HepG2 (cell line): ENCODE measurements at regions not wholly inside any gene's neighbourhood (a gene's known extent, or its start where the extent isn't known, plus 50 kb on each side); places are given as distances from the start of the nearest gene placed in this dataset.

Source experiments
- ARID2 ChIP-seq: sonication (generic); formaldehyde crosslinking; IDR thresholded peaks from 2 replicates; pipeline ENCODE4 v1.8.1; 2022; ENCODE audit warnings: mild to moderate bottlenecking, missing genetic modification reagents, borderline replicate concordance
- ATF6 ChIP-seq: sonication (generic); formaldehyde crosslinking; conservative IDR thresholded peaks from 2 replicates; pipeline ENCODE4 v1.4.0; 2020; ENCODE audit warnings: missing genetic modification reagents
- CAMTA2 ChIP-seq: sonication (generic); formaldehyde crosslinking; IDR thresholded peaks from 2 replicates; pipeline ENCODE4 v1.4.0; 2020; ENCODE audit warnings: mild to moderate bottlenecking, missing genetic modification reagents, borderline replicate concordance
- DDIT3 ChIP-seq: sonication (generic); formaldehyde crosslinking; IDR thresholded peaks from 2 replicates; pipeline ENCODE4 v1.4.0; 2020; ENCODE audit warnings: mild to moderate bottlenecking, missing genetic modification reagents
- EEA1 ChIP-seq: sonication (generic); formaldehyde crosslinking; IDR thresholded peaks from 2 replicates; pipeline ENCODE4 v1.5.1; 2020; ENCODE audit warnings: mild to moderate bottlenecking, missing genetic modification reagents, borderline replicate concordance
- FOXA3 ChIP-seq: IDR thresholded peaks from 2 replicates; pipeline ENCODE4 v1.6.1; 2016; ENCODE audit warnings: missing genetic modification reagents, missing compliant biosample characterization
- NFAT5 ChIP-seq: sonication (generic); formaldehyde crosslinking; IDR thresholded peaks from 2 replicates; pipeline ENCODE4 v1.4.0; 2020; ENCODE audit warnings: missing genetic modification reagents
- PAWR ChIP-seq: sonication (generic); formaldehyde crosslinking; IDR thresholded peaks from 2 replicates; pipeline ENCODE4 v1.4.0; 2020; ENCODE audit warnings: missing genetic modification reagents, mild to moderate bottlenecking, borderline replicate concordance
- SRSF4 ChIP-seq: fragments of 200-400 bp; formaldehyde crosslinking; IDR thresholded peaks from one replicate; pipeline ENCODE4 v1.6.1; 2018; ENCODE audit warnings: mild to moderate bottlenecking, low read depth, low read length, moderate library complexity; ENCODE audit not compliant: poor library complexity, severe bottlenecking
- TRIM24 ChIP-seq: sonication (generic); formaldehyde crosslinking; IDR thresholded peaks from 2 replicates; pipeline ENCODE4 v1.8.0; 2022; ENCODE audit warnings: mild to moderate bottlenecking, missing genetic modification reagents
- ZBTB21 ChIP-seq: sonication (generic); formaldehyde crosslinking; IDR thresholded peaks from 2 replicates; pipeline ENCODE4 v1.4.0; 2020; ENCODE audit warnings: missing genetic modification reagents
- ZNF30 ChIP-seq: sonication (generic); formaldehyde crosslinking; IDR thresholded peaks from 2 replicates; pipeline ENCODE4 v1.5.0; 2020; ENCODE audit warnings: mild to moderate bottlenecking, missing genetic modification reagents
- ZNF441 ChIP-seq: sonication (generic); formaldehyde crosslinking; IDR thresholded peaks from 2 replicates; pipeline ENCODE4 v1.7.0; 2021; ENCODE audit warnings: missing genetic modification reagents, borderline replicate concordance
- ZNF546 ChIP-seq: sonication (generic); formaldehyde crosslinking; conservative IDR thresholded peaks from 2 replicates; pipeline ENCODE4 v1.8.1; 2023; ENCODE audit warnings: mild to moderate bottlenecking, missing genetic modification reagents
- ZNF615 ChIP-seq: sonication (generic); formaldehyde crosslinking; IDR thresholded peaks from 2 replicates; pipeline ENCODE4 v1.5.0; 2020; ENCODE audit warnings: mild to moderate bottlenecking, missing genetic modification reagents, borderline replicate concordance
- ZNF629 ChIP-seq: sonication (generic); formaldehyde crosslinking; conservative IDR thresholded peaks from 2 replicates; pipeline ENCODE4 v1.5.0; 2020; ENCODE audit warnings: missing genetic modification reagents
- ZNF883 ChIP-seq: sonication (generic); formaldehyde crosslinking; IDR thresholded peaks from 2 replicates; pipeline ENCODE4 v1.5.1; 2020; ENCODE audit warnings: mild to moderate bottlenecking, missing genetic modification reagents; ENCODE audit errors: not compliant biosample characterization
- TF ChIP-seq, protein P1 (sequence below): sonication (generic); formaldehyde crosslinking; IDR thresholded peaks from 2 replicates; pipeline ENCODE4 v1.4.0; 2020; ENCODE audit warnings: missing genetic modification reagents, borderline replicate concordance

GRCh38 chr1:157240495-157241184 is 102.4 kb upstream of the ETV3 start (continued):
- TF ChIP-seq DDIT3 (CRISPR knock-in tag) (no peak), ZNF546 (peak; percentile 61; the same call in 1 of the 2 replicates), ZNF441 (CRISPR knock-in tag) (peak; percentile 83; the same call in 1 of the 2 replicates), ZBTB21 (CRISPR knock-in tag) (no peak), NFAT5 (no peak), ARID2 (CRISPR knock-in tag) (no peak), PAWR (CRISPR knock-in tag) (no peak), EEA1 (CRISPR knock-in tag) (no peak), ZNF615 (CRISPR knock-in tag) (no peak), ZNF30 (no peak), ZNF883 (CRISPR knock-in tag) (no peak), CAMTA2 (CRISPR knock-in tag) (no peak), FOXA3 (CRISPR knock-in tag) (peak; percentile 96), TRIM24 (CRISPR knock-in tag) (no peak), ATF6 (CRISPR knock-in tag) (no peak), SRSF4 (no peak), ZNF629 (CRISPR knock-in tag) (no peak)
- TF ChIP-seq, protein P1, sequence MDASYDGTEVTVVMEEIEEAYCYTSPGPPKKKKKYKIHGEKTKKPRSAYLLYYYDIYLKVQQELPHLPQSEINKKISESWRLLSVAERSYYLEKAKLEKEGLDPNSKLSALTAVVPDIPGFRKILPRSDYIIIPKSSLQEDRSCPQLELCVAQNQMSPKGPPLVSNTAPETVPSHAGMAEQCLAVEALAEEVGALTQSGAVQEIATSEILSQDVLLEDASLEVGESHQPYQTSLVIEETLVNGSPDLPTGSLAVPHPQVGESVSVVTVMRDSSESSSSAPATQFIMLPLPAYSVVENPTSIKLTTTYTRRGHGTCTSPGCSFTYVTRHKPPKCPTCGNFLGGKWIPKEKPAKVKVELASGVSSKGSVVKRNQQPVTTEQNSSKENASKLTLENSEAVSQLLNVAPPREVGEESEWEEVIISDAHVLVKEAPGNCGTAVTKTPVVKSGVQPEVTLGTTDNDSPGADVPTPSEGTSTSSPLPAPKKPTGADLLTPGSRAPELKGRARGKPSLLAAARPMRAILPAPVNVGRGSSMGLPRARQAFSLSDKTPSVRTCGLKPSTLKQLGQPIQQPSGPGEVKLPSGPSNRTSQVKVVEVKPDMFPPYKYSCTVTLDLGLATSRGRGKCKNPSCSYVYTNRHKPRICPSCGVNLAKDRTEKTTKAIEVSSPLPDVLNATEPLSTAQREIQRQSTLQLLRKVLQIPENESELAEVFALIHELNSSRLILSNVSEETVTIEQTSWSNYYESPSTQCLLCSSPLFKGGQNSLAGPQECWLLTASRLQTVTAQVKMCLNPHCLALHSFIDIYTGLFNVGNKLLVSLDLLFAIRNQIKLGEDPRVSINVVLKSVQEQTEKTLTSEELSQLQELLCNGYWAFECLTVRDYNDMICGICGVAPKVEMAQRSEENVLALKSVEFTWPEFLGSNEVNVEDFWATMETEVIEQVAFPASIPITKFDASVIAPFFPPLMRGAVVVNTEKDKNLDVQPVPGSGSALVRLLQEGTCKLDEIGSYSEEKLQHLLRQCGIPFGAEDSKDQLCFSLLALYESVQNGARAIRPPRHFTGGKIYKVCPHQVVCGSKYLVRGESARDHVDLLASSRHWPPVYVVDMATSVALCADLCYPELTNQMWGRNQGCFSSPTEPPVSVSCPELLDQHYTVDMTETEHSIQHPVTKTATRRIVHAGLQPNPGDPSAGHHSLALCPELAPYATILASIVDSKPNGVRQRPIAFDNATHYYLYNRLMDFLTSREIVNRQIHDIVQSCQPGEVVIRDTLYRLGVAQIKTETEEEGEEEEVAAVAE (CRISPR knock-in tag) = 0 out of 2 replicates have a peak, but pooled peaks have one; percentile 26
